ENCODE measurements at regions not wholly inside any gene's neighbourhood (a gene's known extent, or its start where the extent isn't known, plus 50 kb on each side); places are given as distances from the start of the nearest gene placed in this dataset.

GRCh38 chr3:18027161-18027939 lies 284.9 kb upstream of the TBC1D5 start:
- no peak for TF ChIP-seq CTCF (IDR thresholded peaks at IDR 0.05; ENCODE audit: borderline replicate concordance)
- H3K9me3 ChIP-seq (replicated peaks), result no peaks in the 10 kb centered on the region
- no peaks in the 10 kb centered on the region for H3K4me1 ChIP-seq
- no peak overlapping the region for H3K4me3 ChIP-seq
- no peak for DNase-seq
- no peak overlapping the region for H3K27ac ChIP-seq (replicated peaks)
- H3K36me3 ChIP-seq, result no peaks in the 10 kb centered on the region
- intact Hi-C loops (cut with micrococcal nuclease), result no loop called here
- peaks cover 9% of the 10 kb centered on the region for H3K27me3 ChIP-seq (ENCODE audit: low read depth)

- no peak for TF ChIP-seq CTCF (IDR thresholded peaks at IDR 0.05; ENCODE audit: borderline replicate concordance)
- intact Hi-C loops (cut with micrococcal nuclease), result no loop called here
- DNase-seq, result no peak
- no peaks in the 10 kb centered on the region for H3K4me1 ChIP-seq
- H3K9me3 ChIP-seq (replicated peaks), result no peaks in the 10 kb centered on the region
- H3K27me3 ChIP-seq (ENCODE audit: low read depth), result peaks cover 30% of the 10 kb centered on the region
- H3K27ac ChIP-seq (replicated peaks), result no peak overlapping the region
- no peaks in the 10 kb centered on the region for H3K36me3 ChIP-seq
- H3K4me3 ChIP-seq, result no peak overlapping the region
These were observed 282.3 kb upstream of the TBC1D5 start for GRCh38 chr3:18024715-18025114.

GRCh38 chr3:18019161-18019495 lies 276.7 kb upstream of the TBC1D5 start:
- no peak for DNase-seq
- H3K27me3 ChIP-seq (ENCODE audit: low read depth), result peaks cover 36% of the 10 kb centered on the region
- H3K4me1 ChIP-seq, result no peaks in the 10 kb centered on the region
- no peak for TF ChIP-seq CTCF (IDR thresholded peaks at IDR 0.05; ENCODE audit: borderline replicate concordance)
- no peak overlapping the region for H3K27ac ChIP-seq (replicated peaks)
- H3K4me3 ChIP-seq, result no peak overlapping the region
- no peaks in the 10 kb centered on the region for H3K9me3 ChIP-seq (replicated peaks)
- intact Hi-C loops (cut with micrococcal nuclease), result no loop called here
- H3K36me3 ChIP-seq, result no peaks in the 10 kb centered on the region

- H3K4me3 ChIP-seq, result no peak overlapping the region
- TF ChIP-seq CTCF (IDR thresholded peaks at IDR 0.05; ENCODE audit: borderline replicate concordance), result no peak
- no peak overlapping the region for H3K27ac ChIP-seq (replicated peaks)
- no peaks in the 10 kb centered on the region for H3K9me3 ChIP-seq (replicated peaks)
- peaks cover 36% of the 10 kb centered on the region for H3K27me3 ChIP-seq (ENCODE audit: low read depth)
- H3K36me3 ChIP-seq, result no peaks in the 10 kb centered on the region
- no peaks in the 10 kb centered on the region for H3K4me1 ChIP-seq
- no peak for DNase-seq
- intact Hi-C loops (cut with micrococcal nuclease), result no loop called here
These were observed 276.2 kb upstream of the TBC1D5 start for GRCh38 chr3:18018491-18019160.

GRCh38 chr3:18016366-18016765 lies 273.9 kb upstream of the TBC1D5 start:
- H3K4me1 ChIP-seq, result no peaks in the 10 kb centered on the region
- no peaks in the 10 kb centered on the region for H3K36me3 ChIP-seq
- no peak for DNase-seq
- no peak overlapping the region for H3K27ac ChIP-seq (replicated peaks)
- no peak overlapping the region for H3K4me3 ChIP-seq
- H3K27me3 ChIP-seq (ENCODE audit: low read depth), result peaks cover 23% of the 10 kb centered on the region
- TF ChIP-seq CTCF (IDR thresholded peaks at IDR 0.05; ENCODE audit: borderline replicate concordance), result no peak
- intact Hi-C loops (cut with micrococcal nuclease), result no loop called here
- no peaks in the 10 kb centered on the region for H3K9me3 ChIP-seq (replicated peaks)
